Heart right ventricle (tissue), 16 donors: ENCODE measurements at regions not wholly inside any gene's neighbourhood (a gene's known extent, or its start where the extent isn't known, plus 50 kb on each side); places are given as distances from the start of the nearest gene placed in this dataset.

Experiments used
- ATAC-seq, 8 donors: fragments of 200-7000 bp; cut with Tn5 transposase; one replicate each; pipeline ENCODE4 v1.9.1; 2020; ENCODE audit warnings: mild to moderate bottlenecking in 8 of 8, moderate library complexity in 8 of 8, moderate number of reproducible peaks in 1 of 8
- DNase-seq, 2 donors: peaks; one replicate each; pipeline ENCODE4 v3.0.0-alpha.2; 2020
- H3K27ac ChIP-seq, 10 donors: fragments of 200-600 bp; sonication (generic) in 2 of 10; one replicate each; pipeline versions ENCODE4 v1.5.0 to v1.8.0; 2020 to 2022; ENCODE audit warnings: mild to moderate bottlenecking in 3 of 10
- H3K27me3 ChIP-seq, 7 donors: fragments of 200-600 bp; one replicate each; pipeline ENCODE4 v1.8.0; 2021 to 2022; ENCODE audit warnings: mild to moderate bottlenecking in 2 of 7
- H3K36me3 ChIP-seq, 9 donors: fragments of 200-600 bp; sonication (generic) in 1 of 9; one replicate each; pipeline versions ENCODE4 v1.5.0 to v1.8.0; 2020 to 2022; ENCODE audit warnings: mild to moderate bottlenecking in 2 of 9
- H3K4me1 ChIP-seq, 9 donors: fragments of 200-600 bp; sonication (generic) in 1 of 9; one replicate each; pipeline versions ENCODE4 v1.5.0 to v1.8.0; 2020 to 2022; ENCODE audit warnings: mild to moderate bottlenecking in 4 of 9
- H3K4me3 ChIP-seq, 10 donors: fragments of 200-600 bp; sonication (generic) in 2 of 10; one replicate each; pipeline versions ENCODE4 v1.5.0 to v1.8.0; 2020 to 2022; ENCODE audit warnings: mild to moderate bottlenecking in 7 of 10, moderate library complexity in 2 of 10
- H3K9me3 ChIP-seq, 11 donors: fragments of 200-600 bp in 10 of 11; sonication (generic) in 2 of 11; one replicate each; pipeline versions ENCODE4 v1.5.0 to v1.8.0; 2013 to 2022; ENCODE audit warnings: mild to moderate bottlenecking in 2 of 11, control low read depth in 1 of 11, moderate library complexity in 1 of 11
- CTCF ChIP-seq, 9 donors: fragments of 200-600 bp; sonication (generic) in 2 of 9; IDR thresholded peaks; one replicate each; pipeline versions ENCODE4 v1.5.0 to v1.8.0; 2021 to 2022; ENCODE audit warnings: antibody characterized with exemption in 9 of 9, mild to moderate bottlenecking in 5 of 9, moderate library complexity in 1 of 9
- WGBS, 2 donors: extraction: QIAGEN DNeasy Blood & Tissue Kit; methylation state at CpG; one replicate each; pipeline ENCODE4 v1.1.7; 2013; ENCODE audit warnings: inconsistent platforms in 1 of 2; 5-methylcytosine and 5-hydroxymethylcytosine counted together
- intact Hi-C, 10 donors: fragments of 100-400 bp; cut with DNase I; formaldehyde crosslinking; loops; one replicate each; pipeline versions ENCODE4 v1.11.1 to v1.14.2; 2022
- donor health status: Arrhythmogenic right ventricular cardiomyopathy.
- donor health status: ischemic (EF 13 %, LVEDD 7.1; RV severe dilation, severe dysfunction).
- donor health status: healthy with polysubstance abuse.
- donor health status: DM: no; HTN: yes; CAD: no.
- donor health status: DM: no; HTN: no; CAD: no.
- donor health status: ischemic (EF 25% LVEDD 6.9; RV normal size, moderate dysfunction).
- donor health status: ischemic (EF 25% LVEDD 5.7; RV mildly dilated, moderate dysfunction).
- donor health status: healthy.
- donor health status: DM: yes; HTN: yes; CAD: no.
- donor health status: Ischemic cardiomyopathy.
- donor health status: ischemic (EF 35%, LVEDD 5.7; RV mildly dilated, moderate dysfunction).
- donor health status: nonischemic (EF 11% LVEDD 7.7; RV severe dilation, severe dysfunction).
- donor health status: DM: yes; HTN: yes; CAD: no.
- donor health status: PGD.
- donor health status: ischemic (EF 29% LVEDD 5.4; RV normal size, mild dysfunction).
- donor health status: nonischemic (EF 23%, LVEDD 6.1; RV moderate dilation, normal function).

- Histone ChIP-seq H3K4me1 (peaks cover 0 to 41% (median 13%) of the 10 kb centered on the region in 9 donors), H3K27ac (peak overlapping the region in 4 of 10 donors; percentile 17 to 67 (median 42)), H3K27me3 (peaks cover 0 to 9% (median 0%) of the 10 kb centered on the region in 7 donors), H3K9me3 (no peaks in the 10 kb centered on the region), H3K36me3 (no peaks in the 10 kb centered on the region), H3K4me3 (no peak overlapping the region)
- 61 to 65% methylated on average over 7 of the region's 7 CpGs for WGBS, 2 donors
- no peak for TF ChIP-seq CTCF (IDR thresholded peaks at IDR 0.05)
- intact Hi-C loops = no loop called here
- DNase-seq = no peak
- no peak for ATAC-seq
Observed at GRCh38 chr13:24075137-24075975, 85.2 kb upstream of the SPATA13 start.

- Histone ChIP-seq H3K27ac (peak overlapping the region in 3 of 10 donors; percentile 39 to 67 (median 45)), H3K9me3 (no peaks in the 10 kb centered on the region), H3K27me3 (peaks cover 0 to 9% (median 0%) of the 10 kb centered on the region in 7 donors), H3K4me1 (peaks cover 0 to 36% (median 13%) of the 10 kb centered on the region in 9 donors), H3K4me3 (peak overlapping the region in 3 of 10 donors; percentile 6 to 22 (median 9)), H3K36me3 (no peaks in the 10 kb centered on the region)
- WGBS, 2 donors = 46 to 54% methylated on average over 3 of the region's 3 CpGs
- ATAC-seq (no peak), DNase-seq (no peak)
- intact Hi-C loops = no loop called here
- TF ChIP-seq CTCF (IDR thresholded peaks at IDR 0.05) = no peak
Observed at GRCh38 chr13:24076109-24076508, 84.4 kb upstream of the SPATA13 start.

GRCh38 chr13:24076636-24077035, 83.9 kb upstream of the SPATA13 start:
- WGBS, 2 donors = 68 to 71% methylated on average over 8 of the region's 8 CpGs
- H3K27ac ChIP-seq = peak overlapping the region in 3 of 10 donors; percentile 39 to 67 (median 45)
- no peak for TF ChIP-seq CTCF (IDR thresholded peaks at IDR 0.05)
- DNase-seq (no peak), ATAC-seq (peak in 3 of 8 donors; percentile 24 to 32 (median 26))
- intact Hi-C loops = no loop called here
- H3K4me1 ChIP-seq = peaks cover 0 to 31% (median 13%) of the 10 kb centered on the region in 9 donors
- H3K36me3 ChIP-seq = no peaks in the 10 kb centered on the region
- H3K9me3 ChIP-seq = no peaks in the 10 kb centered on the region
- H3K4me3 ChIP-seq = peak overlapping the region in 3 of 10 donors; percentile 6 to 22 (median 9)
- peaks cover 0 to 9% (median 0%) of the 10 kb centered on the region in 7 donors for H3K27me3 ChIP-seq

- no peak for ATAC-seq
- H3K27me3 ChIP-seq = no peaks in the 10 kb centered on the region
Observed at GRCh38 chr13:24080134-24080533, 80.4 kb upstream of the SPATA13 start.

More at GRCh38 chr13:24080134-24080533, 80.4 kb upstream of the SPATA13 start:
- Histone ChIP-seq H3K36me3 (no peaks in the 10 kb centered on the region), H3K4me1 (peaks cover 0 to 14% (median 5%) of the 10 kb centered on the region in 9 donors), H3K27ac (no peak overlapping the region), H3K9me3 (no peaks in the 10 kb centered on the region), H3K4me3 (no peak overlapping the region)
- no peak for DNase-seq
- TF ChIP-seq CTCF (IDR thresholded peaks at IDR 0.05) = no peak
- 84 to 88% methylated on average over 5 of the region's 5 CpGs for WGBS, 2 donors
- intact Hi-C loops = no loop called here
